ENCODE measurements at regions not wholly inside any gene's neighbourhood (a gene's known extent, or its start where the extent isn't known, plus 50 kb on each side); places are given as distances from the start of the nearest gene placed in this dataset.

- TF ChIP-seq, protein P1, sequence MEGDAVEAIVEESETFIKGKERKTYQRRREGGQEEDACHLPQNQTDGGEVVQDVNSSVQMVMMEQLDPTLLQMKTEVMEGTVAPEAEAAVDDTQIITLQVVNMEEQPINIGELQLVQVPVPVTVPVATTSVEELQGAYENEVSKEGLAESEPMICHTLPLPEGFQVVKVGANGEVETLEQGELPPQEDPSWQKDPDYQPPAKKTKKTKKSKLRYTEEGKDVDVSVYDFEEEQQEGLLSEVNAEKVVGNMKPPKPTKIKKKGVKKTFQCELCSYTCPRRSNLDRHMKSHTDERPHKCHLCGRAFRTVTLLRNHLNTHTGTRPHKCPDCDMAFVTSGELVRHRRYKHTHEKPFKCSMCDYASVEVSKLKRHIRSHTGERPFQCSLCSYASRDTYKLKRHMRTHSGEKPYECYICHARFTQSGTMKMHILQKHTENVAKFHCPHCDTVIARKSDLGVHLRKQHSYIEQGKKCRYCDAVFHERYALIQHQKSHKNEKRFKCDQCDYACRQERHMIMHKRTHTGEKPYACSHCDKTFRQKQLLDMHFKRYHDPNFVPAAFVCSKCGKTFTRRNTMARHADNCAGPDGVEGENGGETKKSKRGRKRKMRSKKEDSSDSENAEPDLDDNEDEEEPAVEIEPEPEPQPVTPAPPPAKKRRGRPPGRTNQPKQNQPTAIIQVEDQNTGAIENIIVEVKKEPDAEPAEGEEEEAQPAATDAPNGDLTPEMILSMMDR (IDR thresholded peaks at IDR 0.05) = no peak
- no peak for TF ChIP-seq POLR2AphosphoS5 (IDR thresholded peaks at IDR 0.05; ENCODE audit: insufficient read depth in 1 of 2, low read depth in 1 of 2)
These were observed 127.7 kb downstream of the MYCN start for GRCh38 chr2:16067866-16068551.
